ENCODE measurements at regions not wholly inside any gene's neighbourhood (a gene's known extent, or its start where the extent isn't known, plus 50 kb on each side); places are given as distances from the start of the nearest gene placed in this dataset.
"Not testable (repeated sequence)": the region's sequence is repeated elsewhere in the genome, so short reads cannot be mapped to it uniquely, and the experiment has no call there.

- TF ChIP-seq FOS (IDR thresholded peaks at IDR 0.05; ENCODE audit: low read depth, low read length) (no peak), SMC3 (IDR thresholded peaks at IDR 0.05; ENCODE audit: low read depth, low read length) (peak; percentile 100)
These were observed 71.2 kb upstream of the NBPF3 start (continued) for GRCh38 chr1:21368515-21369289.

DNA sequence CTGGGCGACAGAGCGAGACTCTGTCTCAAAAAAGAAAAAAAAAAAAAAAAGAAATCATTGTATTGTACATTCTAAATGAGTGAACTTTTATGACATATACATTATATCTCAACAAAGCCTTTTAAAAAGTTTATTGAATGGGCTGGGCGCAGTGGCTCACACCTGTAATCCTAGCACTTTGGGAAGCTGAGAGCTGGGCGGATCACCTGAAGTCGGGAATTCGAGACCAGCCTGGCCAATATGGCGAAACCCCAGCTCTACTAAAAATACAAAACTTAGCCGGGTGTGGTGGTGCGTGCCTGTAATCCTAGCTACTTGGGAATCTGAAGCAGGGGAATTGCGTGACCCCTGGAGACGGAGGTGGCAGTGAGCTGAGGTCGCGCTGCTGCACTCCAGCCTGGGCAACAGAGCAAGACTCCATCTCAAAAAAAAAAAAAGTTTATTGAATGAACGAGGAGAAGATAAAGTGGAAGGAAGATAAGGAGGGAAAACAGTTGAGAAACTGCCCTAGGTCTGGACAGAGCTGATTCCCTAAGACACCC, 71.9 kb upstream of the NBPF3 start:
- H4K91ac ChIP-seq (ENCODE audit: insufficient read depth, low read depth, low read length); H3K4me1 ChIP-seq (ENCODE audit: control insufficient read depth, insufficient read depth, low read length); DNase-seq; H2BK120ac ChIP-seq (ENCODE audit: low read depth, low read length); H3K18ac ChIP-seq (ENCODE audit: low read depth, low read length); H3K4me3 ChIP-seq (ENCODE audit: insufficient read depth, low read depth, low read length); BruUV-seq (replicated peaks); H3K9me3 ChIP-seq (ENCODE audit: control insufficient read depth, insufficient read depth, low read length); H3K36me3 ChIP-seq (ENCODE audit: control insufficient read depth, insufficient read depth, low read length); H4K5ac ChIP-seq (ENCODE audit: low read depth, low read length); dilution Hi-C loops (cut with HindIII; ENCODE audit: low sequenced_read_pairs, unreplicated experiment); H2AK5ac ChIP-seq (ENCODE audit: low read depth, low read length); H3K9ac ChIP-seq (ENCODE audit: low read depth, low read length); H3K23ac ChIP-seq (ENCODE audit: low read depth, low read length); H3K27ac ChIP-seq (ENCODE audit: insufficient read depth, low read length); H3K14ac ChIP-seq (replicated peaks; ENCODE audit: low read depth, low read length); H2BK15ac ChIP-seq (ENCODE audit: low read depth, low read length); H3K4me2 ChIP-seq (ENCODE audit: low read depth, low read length); H3K79me1 ChIP-seq (ENCODE audit: low read depth in 1 of 2, low read length in 2 of 2); H3K27me3 ChIP-seq (ENCODE audit: control insufficient read depth, insufficient read depth, low read length); POLR2A ChIA-PET (ENCODE audit: unreplicated experiment); H4K20me1 ChIP-seq (ENCODE audit: insufficient read depth, low read length); H3K9me1 ChIP-seq (ENCODE audit: insufficient read depth, low read length); H2BK5ac ChIP-seq (ENCODE audit: low read depth, low read length, poor library complexity, severe bottlenecking); ATAC-seq (ENCODE audit: low read depth); H3K56ac ChIP-seq (ENCODE audit: extremely low read depth, insufficient read depth, low read length): not testable (repeated sequence)
- CTCF ChIA-PET = interaction anchor here (0.6 to 1.9 kb wide), 22 partner anchors 14 to 671 kb away, joined by 3 to 21 read pairs (median 5); no protein-coding TSS in a partner anchor
- Histone ChIP-seq H4K8ac (ENCODE audit: low read depth in 2 of 2, low read length in 2 of 2) (peak overlapping the region in 1 of 2 experiments; percentile 41; a peak in 1 of 4 replicates), H3K4ac (ENCODE audit: low read depth, low read length) (0 out of 2 replicates have a peak overlapping the region, but pooled peaks have one; percentile 18), H2AFZ (replicated peaks; ENCODE audit: low read length, poor library complexity) (peak overlapping the region; percentile 89), H2AK9ac (replicated peaks; ENCODE audit: low read depth, low read length, poor library complexity) (peak overlapping the region; percentile 85), H2BK20ac (ENCODE audit: low read depth, low read length) (peak overlapping the region; percentile 31; the same call in 1 of the 2 replicates)
- intact Hi-C loops (cut with micrococcal nuclease) = loop anchor here (1.0 to 5.0 kb wide), 3 partner anchors 113 to 671 kb away; no protein-coding TSS in a partner anchor
- in situ Hi-C loops (cut with MboI; ENCODE audit: low sequenced_read_pairs) = loop anchor here (5.0 to 25.0 kb wide), 2 partner anchors 136 to 681 kb away; no protein-coding TSS in a partner anchor
- WGBS, 2 experiments (ENCODE audit: extremely low coverage in 2 of 2, insufficient read length in 1 of 2) = no CpG with 5 or more reads among the region's 14 CpGs

Data from IMR-90 (cell line).